Limb (tissue), 2 donors: ENCODE measurements at regions not wholly inside any gene's neighbourhood (a gene's known extent, or its start where the extent isn't known, plus 50 kb on each side); places are given as distances from the start of the nearest gene placed in this dataset.
A peak's percentile ranks its signal among the peaks of the same experiment; 100 is the strongest.
"Not testable (repeated sequence)": the region's sequence is repeated elsewhere in the genome, so short reads cannot be mapped to it uniquely, and the experiment has no call there.

Source experiments
- DNase-seq, 2 donors: peaks; one replicate each; pipeline ENCODE4 v3.0.0-alpha.2; 2016; ENCODE audit errors: extremely low spot score in 2 of 2

DNA sequence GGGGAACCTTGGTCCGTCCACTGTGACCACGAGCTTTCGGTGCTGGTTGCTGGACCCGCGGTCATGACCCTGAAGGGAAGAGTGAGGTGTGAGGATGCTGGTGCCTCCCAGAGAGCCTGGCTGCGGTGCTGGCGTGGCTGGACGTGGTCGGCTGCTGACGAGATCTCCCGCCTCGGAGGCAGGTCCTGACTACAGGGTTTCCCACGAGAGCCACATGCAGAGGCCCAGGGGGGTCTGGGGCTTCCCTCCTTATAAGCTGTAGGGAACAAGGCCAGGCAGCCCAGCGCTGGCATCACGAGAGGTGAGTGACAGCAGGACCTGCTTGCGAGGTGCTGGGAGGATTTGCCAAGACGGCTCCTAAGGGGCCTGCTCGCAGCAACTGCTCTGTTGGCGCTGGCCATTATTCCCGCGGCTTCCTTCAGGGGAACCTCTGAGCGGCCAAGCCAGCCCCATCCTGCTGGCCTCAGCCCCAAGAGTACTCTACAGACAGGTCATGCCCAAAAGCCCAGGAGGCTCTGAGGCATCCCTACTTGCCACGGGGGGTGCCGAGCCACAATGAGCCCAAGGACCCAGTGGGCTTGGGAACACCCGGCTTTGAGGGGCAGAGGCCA lies 134.8 kb downstream of the FOXL1 start:
- DNase-seq: no peak

GRCh38 chr16:86714166-86714565 lies 135.8 kb downstream of the FOXL1 start:
- DNase-seq: no peak

GRCh38 chr16:86716649-86717048 lies 138.3 kb downstream of the FOXL1 start:
- no peak for DNase-seq

GRCh38 chr16:86718118-86718517 lies 139.8 kb downstream of the FOXL1 start:
- no peak for DNase-seq

GRCh38 chr16:86722970-86723369 lies 144.6 kb downstream of the FOXL1 start:
- no peak for DNase-seq

- no peak for DNase-seq
These were observed 145.3 kb downstream of the FOXL1 start for GRCh38 chr16:86723689-86724088.

DNA sequence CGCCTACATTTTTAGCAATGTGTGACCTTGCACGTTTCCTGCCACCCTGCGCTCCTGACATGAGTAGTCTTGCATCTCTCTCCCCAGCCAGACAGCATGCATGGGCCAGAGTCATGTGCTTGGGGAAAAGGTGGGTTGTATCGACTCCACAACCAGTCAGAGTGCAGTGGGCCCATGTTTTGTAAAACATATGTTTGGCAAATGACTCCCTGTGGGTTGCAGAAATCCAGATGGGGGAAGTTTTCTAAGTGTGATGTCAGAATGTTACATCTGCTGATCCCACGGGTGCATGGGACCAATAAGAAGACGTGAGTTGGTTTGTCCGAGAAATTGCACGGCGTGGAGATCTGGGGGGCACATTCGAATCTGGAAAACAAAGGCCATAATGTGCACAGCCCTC lies 147.1 kb downstream of the FOXL1 start:
- DNase-seq: no peak

GRCh38 chr16:86726340-86726739 lies 148.0 kb downstream of the FOXL1 start:
- no peak for DNase-seq

DNA sequence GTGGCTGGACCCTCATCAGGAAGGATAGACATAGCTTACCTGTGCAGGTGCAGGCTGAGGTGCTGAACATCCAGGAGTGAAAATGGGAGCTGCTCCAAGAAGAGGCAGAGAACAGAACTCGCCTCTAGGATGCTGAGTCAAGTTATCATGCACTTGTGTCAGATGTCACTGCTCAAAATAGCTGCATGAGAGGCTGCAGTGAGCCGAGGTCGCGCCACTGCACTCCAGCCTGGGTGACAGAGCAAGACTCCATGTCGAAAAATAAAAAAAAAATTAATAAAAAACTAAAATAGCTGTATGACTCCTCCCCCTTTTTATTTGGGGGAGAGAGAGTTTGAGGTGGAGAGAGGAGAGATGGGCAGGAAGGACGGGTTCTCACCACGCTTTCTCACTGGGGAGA lies 148.8 kb downstream of the FOXL1 start:
- DNase-seq: no peak

- no peak for DNase-seq
These were observed 149.3 kb downstream of the FOXL1 start for GRCh38 chr16:86727632-86728031.

DNA sequence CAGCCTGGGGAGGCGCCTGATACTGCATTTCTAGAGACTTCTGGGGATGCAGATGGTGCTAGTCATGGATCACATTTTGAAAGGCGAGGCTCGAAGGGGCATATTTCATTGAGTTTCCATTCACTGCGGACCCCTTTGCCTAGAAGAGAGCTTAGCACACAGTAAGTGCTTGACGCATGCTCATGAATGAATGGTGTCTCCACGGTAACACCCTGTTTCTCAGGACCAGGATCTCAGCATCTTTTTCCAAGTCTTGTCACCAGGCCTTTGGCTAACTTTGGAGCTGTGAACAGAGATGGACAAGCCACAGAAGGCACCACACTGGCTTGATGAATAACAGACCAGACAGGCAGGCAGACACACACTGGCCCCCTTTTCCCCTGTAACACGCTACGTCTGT lies 151.3 kb downstream of the FOXL1 start:
- DNase-seq: no peak

DNA sequence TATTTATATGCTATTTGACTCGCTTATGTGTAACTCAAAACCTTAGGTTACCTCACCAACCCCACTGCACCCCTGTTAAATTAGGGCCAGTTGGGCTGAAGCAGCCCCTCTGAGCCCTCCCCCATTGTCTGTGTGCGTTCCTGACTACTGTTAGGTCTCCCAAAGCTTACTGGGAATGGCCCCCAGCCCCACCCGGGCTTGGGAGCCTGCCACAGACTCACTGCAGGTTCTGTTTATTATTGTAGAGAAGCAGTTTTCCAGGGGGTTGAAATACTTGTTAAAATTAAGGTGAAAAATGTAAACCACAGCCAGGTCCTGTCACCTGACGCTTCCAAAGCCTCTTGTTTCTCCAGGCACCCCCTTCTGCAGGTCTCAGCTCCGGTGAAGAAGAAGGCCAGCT lies 151.7 kb downstream of the FOXL1 start:
- DNase-seq: no peak

DNA sequence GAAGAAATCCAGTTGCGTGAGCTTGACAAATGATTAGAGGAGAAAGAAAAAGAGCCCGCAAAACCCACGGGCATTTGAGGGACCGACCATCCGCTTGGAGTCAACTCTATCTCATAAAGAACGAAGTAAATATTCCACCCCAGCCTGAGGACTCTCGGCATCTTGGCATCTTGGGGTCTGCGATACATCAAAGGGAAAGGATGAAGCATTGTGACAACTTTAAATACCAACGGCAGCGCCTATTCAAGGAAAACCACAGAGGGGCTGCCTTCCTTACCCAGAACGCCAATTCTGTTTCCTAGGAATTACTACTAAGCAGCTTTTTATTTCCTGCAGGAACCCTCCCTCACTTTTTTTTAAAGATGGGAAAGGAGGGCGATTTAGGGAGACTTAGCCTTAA lies 152.2 kb downstream of the FOXL1 start:
- DNase-seq: no peak

DNA sequence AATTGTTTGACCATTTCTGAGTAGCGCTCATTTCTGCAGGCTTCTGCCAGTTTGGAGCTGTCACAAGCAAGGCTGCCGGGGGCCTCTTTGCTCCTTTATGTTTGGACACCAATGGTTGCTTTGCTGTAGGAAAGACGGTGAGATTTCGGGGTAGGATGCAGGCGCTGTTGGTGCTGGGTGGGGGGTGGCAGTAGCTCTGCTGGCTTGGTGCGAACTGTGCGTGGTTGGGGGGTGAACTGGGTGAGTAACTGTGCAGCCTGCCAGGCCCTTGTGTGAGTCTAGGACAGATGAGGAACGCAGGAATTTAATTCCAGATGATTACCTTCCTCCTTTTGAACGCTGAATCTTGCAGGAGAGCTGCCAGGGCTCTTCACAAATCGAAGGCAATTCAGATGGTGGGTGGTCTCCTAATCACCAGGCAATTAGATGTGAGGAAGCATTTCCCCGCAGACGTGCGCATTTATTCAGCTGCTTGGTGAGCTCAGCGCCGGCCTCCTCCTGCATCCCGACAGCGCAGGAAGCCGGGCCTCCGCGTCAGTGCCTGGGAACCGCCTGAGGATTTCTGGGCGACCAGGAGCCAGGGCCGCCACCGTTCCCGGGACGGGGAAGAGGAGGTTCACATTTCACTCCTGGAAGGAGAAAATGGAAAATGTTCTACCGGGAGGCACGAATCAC lies 154.4 kb downstream of the FOXL1 start:
- peak in 1 of 2 donors; percentile 69 for DNase-seq

- DNase-seq: no peak
These were observed 155.4 kb downstream of the FOXL1 start for GRCh38 chr16:86733546-86734254.

DNA sequence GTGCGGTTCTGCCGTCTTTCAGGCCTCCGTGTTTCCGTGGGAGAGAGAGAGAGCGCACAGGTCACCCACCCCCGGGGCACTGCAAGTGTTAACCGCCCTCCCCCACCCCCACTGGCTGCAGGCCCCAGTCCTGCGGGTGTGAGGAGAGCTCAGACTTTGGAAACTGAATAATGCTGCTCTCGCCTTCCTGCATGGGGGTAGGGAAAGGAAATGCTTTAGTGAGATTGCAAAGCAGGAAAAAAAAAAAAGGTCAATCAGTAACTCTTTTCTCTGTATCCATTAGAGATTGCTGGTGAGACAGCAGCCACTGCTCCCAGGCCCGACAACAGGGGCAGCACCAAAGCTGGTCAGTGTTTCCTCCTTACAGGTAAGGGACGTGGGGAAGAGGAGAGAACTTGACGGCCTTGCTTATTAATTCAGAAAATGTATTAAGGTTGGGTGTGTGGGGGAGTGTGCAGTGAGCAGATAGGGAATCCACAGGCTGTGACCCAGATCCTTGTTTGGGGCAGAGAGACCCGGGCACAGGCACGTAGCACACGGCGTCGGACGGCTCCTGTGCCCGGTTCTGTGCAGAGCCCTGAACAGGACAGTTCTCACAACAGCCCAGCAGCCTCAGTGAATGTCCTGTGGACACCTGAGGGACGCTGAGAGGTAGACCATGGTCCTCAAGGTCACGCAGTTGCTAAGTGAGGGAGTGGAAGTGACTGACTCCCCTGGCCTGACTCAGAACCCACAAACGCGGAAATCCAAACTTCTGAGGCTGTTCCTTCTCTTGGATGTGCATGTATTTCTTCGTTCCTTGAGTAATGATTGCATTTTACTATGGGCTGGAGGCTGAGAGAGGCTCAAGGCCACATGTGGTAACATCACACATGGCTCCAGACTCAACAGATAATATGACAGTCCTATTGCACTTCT lies 156.5 kb downstream of the FOXL1 start:
- no peak for DNase-seq

DNA sequence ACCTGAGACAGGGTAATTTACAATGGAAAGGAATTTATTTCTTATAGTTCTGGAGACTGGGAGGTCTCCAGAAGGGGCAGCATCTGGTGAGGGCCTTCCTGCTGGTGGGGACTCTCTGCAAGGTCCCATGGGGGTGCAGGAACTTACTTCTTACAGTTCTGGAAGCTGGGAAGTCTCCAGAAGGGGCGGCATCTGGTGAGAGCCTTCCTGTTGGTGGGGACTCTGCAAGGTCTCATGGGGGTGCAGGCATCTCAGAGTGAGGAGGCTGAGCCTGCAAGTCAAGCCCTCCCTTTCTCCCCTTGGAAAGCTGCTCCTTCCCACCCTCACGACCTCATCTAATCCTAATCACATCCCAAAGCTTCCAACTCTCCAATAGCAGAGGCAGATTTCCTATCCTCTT lies 157.4 kb downstream of the FOXL1 start:
- no peak for DNase-seq

GRCh38 chr16:86736502-86736901 lies 158.2 kb downstream of the FOXL1 start:
- DNase-seq: no peak

GRCh38 chr16:86737083-86737482 lies 158.7 kb downstream of the FOXL1 start:
- no peak for DNase-seq

GRCh38 chr16:86738322-86738721 lies 160.0 kb downstream of the FOXL1 start:
- not testable (repeated sequence) for DNase-seq

DNA sequence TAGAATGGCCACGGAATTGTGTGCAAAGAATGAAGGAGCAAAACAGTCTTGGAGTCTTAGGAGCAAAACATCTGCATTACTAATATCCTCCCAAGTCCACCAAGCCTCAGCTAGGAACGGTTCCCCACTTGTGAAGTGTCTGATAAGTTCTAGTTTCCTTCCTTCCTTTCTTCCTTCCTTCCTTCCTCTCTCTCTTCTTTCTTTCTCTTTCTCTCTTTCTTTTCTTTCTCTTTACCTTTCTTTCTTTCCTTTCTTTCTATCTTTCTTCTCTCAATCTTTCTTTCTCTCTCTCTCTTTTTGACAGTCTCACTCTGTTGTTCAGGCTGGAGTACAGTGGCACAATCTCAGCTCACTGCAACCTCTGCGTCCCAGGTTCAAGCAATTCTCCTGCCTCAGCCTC lies 160.8 kb downstream of the FOXL1 start:
- no peak for DNase-seq

- no peak for DNase-seq
These were observed 161.5 kb downstream of the FOXL1 start for GRCh38 chr16:86739808-86740207.
